T-helper 1 cell treated with Interleukin-12 subunit alpha and Interleukin-12 subunit beta and Interleukin-4 antibody, amounts not matched to agents 30 ng/mL and 1 ng/mL, for 36 hours (primary cell): ENCODE measurements at regions not wholly inside any gene's neighbourhood (a gene's known extent, or its start where the extent isn't known, plus 50 kb on each side); places are given as distances from the start of the nearest gene placed in this dataset.
"Not testable (repeated sequence)": the region's sequence is repeated elsewhere in the genome, so short reads cannot be mapped to it uniquely, and the experiment has no call there.

ENCODE experiments used
- intact Hi-C: fragments of 100-400 bp; cut with micrococcal nuclease; formaldehyde crosslinking; loops from one replicate; pipeline ENCODE4 v1.15.1; 2024

DNA sequence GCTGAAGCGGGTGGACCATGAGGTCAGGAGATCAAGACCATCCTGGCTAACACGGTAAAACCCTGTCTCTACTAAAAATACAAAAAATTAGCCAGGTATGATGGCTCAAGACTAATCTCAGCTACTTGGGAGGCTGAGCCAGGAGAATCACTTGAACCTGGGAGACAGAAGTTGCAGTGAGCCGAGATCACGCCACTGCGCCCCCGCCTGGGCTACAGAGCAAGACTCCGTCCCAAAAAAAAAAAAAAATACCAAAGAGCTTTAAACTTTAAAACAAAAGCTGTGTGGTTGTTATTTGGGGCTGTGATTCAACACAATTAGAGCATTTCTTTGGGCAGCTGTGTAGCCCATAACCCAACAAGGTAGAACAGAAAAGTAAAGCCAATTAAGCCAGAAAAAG, 259.9 kb downstream of the GALC start:
- intact Hi-C loops: not testable (repeated sequence)

DNA sequence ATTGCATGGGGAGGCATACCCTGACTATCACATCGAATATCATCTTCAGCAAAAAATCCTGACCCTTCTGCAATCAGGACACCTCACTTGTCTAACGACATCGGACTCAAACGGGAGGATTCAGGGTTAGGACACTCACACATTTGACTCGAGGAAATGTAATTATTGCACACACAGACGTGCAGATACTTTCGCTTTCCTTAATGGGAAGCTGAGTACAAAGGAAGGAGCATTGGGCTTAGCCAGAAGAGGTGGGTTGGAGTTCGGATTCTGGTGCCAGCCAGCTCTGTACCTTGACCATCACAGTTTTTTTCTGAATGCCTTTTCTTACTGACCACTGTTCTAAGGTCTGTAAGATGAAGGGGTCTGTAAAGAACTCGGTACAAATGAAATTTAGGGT, 260.4 kb downstream of the GALC start:
- intact Hi-C loops: no loop called here

DNA sequence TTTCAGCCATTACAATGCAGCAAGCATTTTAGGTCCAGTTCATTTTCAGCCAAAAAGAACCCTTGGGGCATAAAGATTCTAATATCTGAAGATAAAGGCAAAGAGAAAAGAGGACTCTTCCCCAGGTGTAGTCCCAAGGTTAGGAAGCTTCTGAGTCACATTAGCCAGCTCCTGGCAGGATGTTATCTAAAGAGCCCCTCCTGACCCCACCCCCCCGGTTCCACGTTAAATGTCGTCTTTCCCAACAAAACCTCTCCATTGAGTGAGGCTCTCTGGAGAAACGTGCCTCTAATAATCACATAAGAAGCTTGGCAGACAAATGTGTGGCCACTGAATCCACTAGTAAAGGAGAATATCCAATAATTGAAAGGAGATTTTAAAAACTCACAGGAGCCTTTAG, 267.7 kb downstream of the GALC start:
- intact Hi-C loops: no loop called here

DNA sequence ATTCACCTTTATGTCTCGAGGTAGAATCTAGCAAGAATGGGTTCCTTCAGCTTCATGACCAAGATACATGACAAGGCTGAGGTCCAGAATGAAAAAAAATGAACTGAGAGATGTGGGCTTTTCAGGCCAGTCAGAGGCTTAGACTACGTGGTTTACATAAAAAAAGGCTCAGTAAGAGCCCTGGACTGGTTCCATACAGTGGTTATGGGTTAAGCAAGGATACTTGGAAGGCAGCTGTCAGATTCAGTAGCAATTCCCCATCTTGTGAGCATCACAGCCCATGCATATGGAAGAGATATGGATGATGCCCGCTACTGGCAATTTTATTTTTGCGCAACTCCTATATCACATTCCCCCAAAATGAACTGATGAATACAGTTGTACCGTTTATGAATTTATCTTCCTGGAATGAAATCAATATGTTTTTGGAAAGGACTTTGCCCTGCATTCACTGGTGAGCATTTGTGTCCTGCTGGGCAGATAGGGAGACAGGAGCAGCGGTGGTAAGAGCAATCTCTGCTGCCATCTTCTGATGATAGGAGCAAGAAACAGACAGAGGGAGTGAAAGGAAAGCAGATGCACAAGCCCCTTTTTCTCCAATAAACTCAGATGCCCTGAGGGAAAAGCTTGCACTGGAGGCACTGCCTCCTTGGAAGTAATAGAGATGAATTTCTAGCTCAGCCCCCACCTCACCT, 280.4 kb downstream of the GALC start:
- intact Hi-C loops: no loop called here

DNA sequence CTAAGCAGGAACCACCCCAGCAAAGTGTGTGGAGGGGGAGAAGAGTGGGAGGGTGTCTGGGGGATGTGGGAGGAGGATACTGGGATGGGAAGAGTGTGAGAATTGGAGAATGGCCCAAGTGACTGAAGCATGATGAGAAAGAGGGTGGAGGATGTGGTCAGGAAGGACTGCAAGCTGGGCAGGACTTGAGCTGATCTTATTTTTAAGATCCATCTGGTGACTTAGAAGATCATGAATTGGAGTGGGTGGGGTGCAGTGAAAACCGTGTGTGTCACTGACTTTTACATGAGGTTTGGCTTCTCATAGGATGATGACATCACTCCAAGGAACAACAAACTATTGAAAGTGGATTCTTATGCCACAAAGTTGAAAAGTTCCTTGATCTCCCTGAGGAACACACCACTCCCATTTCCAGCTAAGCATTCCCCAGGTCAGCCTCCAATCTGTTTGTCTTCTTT, 287.5 kb downstream of the GALC start:
- intact Hi-C loops: no loop called here

DNA sequence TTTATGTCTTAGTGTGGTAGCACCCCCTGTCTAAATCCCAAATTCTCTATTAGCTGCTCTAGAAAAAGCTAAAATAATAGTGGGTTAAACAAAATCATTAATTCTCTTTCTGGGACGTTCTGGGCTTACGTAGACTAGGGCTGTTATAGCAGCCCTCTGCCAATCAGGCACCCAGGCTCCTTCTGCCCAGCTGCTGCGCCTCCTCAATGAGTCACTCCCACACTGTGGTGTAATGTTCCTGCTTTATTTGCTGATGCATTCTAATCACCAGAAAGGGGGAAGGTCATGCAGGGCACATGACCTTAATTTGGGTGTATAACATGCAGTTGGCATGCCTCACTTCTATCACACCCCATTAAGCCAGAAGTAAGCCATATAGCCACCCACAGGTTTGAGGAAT, 294.5 kb downstream of the GALC start:
- intact Hi-C loops: no loop called here

DNA sequence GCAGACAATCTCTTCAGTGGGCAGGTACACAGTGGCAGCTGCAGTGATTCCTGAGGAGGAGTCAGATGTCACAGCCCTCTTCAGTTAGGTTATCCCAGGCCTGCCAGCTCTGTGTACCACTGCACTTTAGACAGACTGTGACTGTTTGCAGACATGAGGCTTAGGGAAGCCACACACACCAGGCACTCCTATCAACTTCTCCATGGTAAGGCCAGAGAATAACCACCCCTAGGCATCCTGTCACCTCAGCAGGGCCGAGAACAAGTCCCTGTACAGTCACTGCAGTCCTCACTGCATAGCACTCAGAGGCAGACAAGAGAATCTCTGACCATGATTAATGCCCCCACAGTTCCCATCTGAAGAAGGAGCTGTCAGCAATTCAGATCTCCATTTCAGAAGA, 296.5 kb downstream of the GALC start:
- intact Hi-C loops: no loop called here

DNA sequence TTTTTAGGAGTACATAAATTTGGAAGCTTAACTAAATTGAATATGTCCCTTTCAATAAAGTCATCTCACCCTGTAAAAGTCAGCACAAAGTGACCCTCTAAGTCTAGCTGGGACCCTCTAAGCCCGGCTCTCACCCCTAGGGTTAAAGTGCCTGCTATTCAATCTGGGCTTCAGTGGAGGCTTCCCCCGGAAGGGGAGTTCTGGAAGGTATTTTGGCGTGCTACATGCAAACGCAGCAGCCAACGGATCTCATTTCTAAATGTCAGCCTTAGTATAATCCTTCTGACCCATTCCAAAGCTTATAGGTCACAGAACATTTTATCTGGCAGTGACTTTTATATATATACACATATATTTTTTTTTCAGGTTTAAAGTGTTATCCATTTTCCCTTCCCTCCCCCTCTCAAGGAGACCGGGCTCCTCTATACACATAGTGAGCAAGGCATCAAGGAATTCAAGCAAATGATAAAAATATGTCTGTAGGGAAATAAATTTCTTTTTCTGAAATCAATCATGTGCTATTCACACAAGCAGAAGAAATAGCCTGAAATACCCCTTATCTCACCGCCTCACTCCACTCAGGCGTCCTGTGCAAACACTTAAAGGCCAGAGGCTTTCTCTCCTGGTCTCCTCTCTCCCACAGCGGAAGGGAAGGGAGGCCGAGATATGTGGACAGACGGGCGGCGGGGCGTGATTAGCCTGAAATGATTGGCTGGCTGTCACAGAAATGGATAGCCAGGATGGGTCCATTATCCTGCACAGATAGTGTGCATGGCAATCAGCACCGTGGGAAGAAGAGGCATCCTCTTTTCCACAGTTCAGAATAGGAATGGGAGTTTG, 301.7 kb downstream of the GALC start:
- intact Hi-C loops: no loop called here

DNA sequence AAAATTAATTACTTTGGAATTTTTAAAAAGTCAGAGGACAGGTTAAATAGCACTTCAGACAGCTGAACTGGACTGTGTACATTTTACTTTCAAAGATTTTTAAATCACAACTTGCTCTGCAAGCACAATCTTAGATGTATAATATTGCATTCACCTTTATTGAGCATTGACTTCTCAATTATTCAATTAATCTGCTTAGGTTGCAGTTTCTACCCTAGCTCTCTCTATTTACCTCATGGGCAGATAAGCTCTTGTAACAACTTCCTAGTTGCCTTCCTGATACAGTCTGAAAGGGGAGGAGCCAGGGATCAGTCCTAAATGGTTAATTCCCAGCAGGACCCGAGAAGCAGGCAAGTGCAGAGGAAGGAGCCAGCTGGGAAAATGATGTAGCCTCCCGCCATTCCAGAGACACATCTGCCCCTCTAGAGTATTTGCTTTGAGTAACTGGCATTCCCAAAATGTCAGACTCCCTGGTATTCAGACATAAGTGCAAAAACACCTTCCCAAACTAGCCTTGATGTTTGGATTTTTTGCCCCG, 302.8 kb downstream of the GALC start:
- intact Hi-C loops: no loop called here

DNA sequence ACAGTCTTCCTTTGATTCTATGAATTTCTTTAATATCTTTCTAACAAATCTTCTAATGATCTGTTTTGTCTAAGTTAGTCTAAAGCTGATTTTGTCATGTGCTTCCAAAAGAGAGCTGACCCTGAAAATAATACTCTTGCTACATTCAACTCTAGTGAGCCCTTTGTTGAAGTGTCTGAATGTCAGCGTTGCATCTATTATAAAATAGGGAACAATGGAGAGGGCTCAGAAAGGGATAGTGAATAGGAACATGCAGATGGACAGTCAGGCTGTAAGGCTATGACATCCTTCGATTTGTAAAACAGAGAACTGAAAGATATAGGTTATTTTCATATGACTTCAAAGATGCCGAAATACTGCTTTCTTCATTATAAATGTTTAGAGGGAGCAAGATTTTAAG, 304.5 kb downstream of the GALC start:
- intact Hi-C loops: no loop called here

DNA sequence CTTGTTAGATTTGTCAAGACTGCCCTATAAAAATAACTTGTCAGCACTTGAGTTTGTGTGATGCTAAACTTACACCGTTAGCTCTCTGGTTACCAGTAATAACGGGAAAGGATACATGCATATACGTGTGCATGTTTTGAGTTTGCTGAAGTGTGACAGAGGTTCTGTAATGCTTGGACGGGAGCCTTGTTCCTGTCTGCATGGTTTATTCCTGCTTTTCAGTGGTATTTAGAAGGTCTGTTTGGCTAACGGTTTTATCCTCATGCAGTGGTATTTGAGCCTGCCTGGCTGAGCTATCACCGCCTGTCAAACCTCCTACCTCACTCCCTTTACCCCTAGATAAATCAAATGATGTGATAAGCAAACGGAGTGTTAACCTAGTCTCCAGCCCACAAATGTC, 305.6 kb downstream of the GALC start:
- intact Hi-C loops: no loop called here

DNA sequence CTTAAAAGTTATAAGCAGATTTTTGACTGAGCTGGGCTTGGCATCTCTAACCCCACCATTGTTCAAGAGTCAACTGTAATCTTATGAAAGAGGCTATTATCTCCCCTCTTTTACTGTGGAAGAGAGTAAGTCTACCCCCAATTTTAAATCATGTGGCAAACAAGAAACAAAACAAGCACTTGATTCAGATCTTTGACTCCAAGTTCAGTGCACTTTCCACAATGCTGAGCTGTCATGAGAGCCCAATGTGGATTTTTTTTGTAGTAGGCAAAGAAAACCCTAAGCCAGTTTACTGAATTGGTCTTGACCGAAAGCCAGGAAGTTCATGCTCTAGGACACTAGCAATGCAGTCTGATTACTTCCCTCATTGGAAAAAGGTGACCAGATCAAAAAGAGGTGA, 306.2 kb downstream of the GALC start:
- intact Hi-C loops: no loop called here

DNA sequence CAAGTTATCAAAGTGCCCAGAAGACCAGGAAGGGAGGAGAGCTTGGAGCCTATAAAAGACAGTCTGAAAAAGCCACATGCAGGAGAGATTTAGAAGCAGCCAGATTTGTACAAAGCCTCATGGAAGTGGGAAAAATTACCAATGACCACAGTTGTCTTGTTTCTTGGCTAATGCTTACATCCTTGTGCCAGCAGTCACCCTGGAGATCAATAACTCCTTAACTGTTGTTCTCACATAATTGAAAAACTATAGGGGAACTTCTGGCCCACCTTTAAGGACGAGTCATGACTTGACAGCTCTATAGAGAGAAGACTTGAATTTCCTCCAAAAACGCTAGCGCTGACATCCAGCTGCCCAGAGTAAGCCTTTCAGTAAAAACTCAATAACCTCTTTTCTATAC, 313.1 kb downstream of the GALC start:
- intact Hi-C loops: no loop called here

DNA sequence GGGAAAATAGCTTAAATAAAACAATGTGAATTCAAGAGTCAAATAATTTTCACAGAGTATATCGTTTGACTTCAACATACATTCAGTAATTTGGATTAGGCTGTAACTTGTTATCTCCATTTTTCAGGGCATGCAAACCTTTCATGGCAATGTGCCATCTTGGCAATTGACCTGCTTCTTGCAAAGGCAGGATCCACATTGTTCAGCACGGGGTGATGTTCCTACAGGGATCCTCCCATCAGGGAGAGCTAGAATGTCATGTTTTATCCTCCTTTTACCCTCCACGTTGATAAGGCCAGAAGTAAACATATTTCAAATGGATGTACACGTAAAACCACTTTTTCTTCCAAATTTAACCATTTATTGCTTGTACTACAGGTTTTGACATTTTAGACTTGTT, 314.4 kb downstream of the GALC start:
- intact Hi-C loops: no loop called here

DNA sequence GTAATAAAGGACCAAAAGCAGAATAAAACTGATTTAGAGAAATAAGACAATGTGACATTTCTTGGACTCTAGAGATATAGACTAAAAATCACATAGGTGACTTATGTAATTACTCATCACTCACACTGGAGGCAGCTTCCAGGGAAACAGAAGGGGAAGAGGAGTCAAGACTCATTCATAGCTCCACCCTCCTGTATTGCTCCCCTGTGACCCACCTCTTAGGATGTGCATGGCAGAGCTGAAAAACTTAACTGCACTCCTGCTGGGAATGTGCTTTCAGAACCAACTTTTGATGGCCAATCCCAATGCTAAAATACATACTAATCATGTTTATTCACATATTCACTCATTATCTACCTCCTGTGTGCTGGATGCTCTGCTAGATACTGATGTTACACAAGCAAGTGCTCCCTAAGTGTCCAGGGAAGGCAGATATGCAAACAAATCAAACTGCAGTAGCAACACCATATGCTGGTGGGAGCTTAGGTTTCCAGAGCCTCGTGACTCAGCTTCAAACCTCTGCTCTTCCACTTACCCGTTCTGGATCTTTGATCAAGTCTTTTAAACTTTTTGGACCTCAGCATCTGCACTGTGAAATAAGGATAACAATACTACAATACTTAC, 316.1 kb downstream of the GALC start:
- intact Hi-C loops: no loop called here

DNA sequence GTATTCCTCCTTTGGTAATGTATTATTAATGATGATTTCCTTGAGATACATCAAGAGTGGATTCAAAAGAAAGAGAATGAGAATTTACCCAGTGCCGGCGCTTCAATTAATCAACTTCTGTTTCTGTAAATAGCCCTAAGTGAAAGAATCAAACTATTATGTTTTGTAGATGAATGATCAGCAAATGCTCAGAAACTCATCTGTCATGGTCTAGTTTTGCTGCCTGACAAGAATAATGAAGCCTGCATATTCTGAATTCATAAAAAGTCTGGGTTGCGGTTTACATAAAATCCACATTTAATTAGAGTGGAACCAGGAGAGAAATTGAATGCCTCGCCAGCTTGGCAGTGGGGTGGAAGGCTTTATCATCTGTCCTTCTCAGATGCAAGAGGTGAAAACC, 325.3 kb downstream of the GALC start:
- intact Hi-C loops: no loop called here

DNA sequence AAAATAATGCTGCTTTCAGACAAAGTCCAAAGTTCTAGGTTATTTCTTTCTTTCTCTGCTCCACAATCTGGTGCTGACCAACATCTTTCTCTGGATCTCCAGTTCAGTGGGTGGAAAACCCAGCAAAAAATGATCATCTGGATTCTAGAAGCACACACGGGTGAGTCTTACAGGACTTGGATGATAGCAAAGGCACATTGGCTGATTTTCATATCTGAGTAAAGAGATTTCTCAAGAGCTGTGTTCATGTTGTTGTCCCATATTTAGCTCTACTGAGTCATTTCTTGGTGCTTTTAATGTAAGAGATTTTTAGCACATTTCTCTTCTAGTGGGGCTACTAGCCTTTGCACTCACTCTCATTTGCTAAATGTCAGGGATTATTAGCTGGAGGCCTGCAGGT, 336.7 kb downstream of the GALC start:
- intact Hi-C loops: no loop called here

DNA sequence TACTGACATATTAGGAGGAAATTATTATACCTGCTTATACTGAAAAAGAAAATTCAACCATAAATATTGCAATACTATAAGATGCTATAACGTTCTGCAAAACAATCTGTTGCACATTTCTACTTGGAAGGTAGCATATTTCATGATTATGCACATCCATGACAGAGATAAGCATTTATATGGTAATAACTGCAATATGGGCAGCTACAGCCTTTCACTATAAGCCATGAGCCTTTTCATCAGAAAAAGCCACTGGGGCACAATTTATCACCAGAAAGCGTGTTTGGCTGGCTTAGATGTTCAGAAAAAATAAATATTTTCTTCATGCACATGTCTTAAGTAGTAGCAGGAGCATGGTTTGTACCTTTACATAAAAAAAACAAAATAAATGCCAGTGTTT, 340.7 kb downstream of the GALC start:
- intact Hi-C loops: no loop called here

DNA sequence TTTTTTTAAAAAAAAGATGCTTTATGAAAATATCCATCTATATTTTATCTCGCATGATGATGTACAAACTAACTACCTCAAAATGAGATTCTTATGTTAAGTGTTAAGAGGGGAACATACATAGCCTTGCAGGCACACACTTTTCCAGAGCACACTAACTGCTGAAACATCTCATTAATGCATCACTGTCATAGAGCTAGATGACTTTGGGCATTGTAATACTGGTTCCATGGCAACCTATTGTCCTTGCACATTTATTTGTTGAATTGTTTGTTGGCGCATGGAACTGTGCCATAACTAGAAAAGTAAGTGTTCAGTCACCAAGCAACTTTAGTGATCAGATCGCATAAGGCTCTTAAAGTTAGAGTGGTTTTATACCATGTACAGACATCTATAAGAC, 348.3 kb downstream of the GALC start:
- intact Hi-C loops: no loop called here

DNA sequence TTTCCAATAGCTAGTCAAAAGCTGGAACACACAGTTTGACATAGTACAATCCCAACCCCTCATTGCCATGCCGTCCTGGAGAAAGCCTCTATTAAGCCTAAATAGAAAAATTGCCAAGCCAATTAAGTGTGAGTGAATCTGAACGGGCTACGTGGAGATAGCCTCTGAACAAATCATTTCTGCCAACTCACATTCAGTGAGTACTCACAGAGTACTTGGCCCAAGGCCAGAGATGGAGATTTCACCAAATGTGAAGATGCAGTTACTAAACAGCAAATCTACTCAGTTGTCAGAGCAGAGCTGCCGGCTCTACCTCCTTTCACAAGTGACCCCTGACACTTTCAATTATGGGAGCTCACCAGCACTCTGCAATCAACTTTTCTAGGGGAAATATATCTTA, 350.0 kb downstream of the GALC start:
- intact Hi-C loops: no loop called here

DNA sequence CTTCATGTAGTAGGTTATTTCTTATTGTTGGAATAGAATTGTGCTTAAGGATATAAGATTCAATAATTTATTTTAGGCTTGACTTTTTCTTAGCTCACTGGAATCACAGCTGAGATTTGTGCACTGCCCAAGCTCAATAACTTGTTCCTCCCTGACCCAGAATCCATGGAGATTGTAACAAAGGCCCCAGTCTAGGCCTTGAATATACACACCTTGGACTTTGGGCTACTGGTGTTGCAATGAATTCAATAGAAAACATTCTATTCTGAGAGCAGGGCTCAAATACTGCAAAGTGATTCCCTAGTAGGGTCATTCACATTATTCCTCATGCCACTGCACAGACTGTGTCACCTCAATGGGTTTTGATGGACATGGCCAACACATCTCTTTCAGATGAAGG, 352.4 kb downstream of the GALC start:
- intact Hi-C loops: no loop called here

DNA sequence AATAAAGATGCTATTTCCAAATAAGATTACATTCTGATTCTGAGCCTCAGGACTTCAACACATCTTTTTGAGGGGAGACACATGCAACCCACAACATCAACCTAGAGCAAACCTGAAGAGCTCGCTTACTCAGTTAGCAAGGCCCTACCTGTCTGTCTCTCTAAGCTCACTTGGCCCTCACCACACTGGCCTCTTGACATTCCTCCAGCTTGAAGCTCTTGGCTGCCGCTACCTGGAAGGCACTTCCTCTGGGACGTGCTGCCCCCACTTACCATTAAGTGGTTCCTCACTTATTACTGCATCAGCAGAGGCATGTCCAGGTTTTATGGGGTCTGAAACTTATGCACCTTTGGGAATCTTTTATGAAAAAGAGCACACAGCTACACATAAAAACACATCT, 354.8 kb downstream of the GALC start:
- intact Hi-C loops: no loop called here
